GM18867 (cell line): ENCODE measurements at regions not wholly inside any gene's neighbourhood (a gene's known extent, or its start where the extent isn't known, plus 50 kb on each side); places are given as distances from the start of the nearest gene placed in this dataset.
"Not testable (repeated sequence)": the region's sequence is repeated elsewhere in the genome, so short reads cannot be mapped to it uniquely, and the experiment has no call there.

Experiments used
- ATAC-seq: cut with Tn5 transposase; IDR thresholded peaks from one replicate; pipeline ENCODE4 v1.9.1; 2021; ENCODE audit warnings: mild to moderate bottlenecking, moderate library complexity; ENCODE audit not compliant: unreplicated experiment

DNA sequence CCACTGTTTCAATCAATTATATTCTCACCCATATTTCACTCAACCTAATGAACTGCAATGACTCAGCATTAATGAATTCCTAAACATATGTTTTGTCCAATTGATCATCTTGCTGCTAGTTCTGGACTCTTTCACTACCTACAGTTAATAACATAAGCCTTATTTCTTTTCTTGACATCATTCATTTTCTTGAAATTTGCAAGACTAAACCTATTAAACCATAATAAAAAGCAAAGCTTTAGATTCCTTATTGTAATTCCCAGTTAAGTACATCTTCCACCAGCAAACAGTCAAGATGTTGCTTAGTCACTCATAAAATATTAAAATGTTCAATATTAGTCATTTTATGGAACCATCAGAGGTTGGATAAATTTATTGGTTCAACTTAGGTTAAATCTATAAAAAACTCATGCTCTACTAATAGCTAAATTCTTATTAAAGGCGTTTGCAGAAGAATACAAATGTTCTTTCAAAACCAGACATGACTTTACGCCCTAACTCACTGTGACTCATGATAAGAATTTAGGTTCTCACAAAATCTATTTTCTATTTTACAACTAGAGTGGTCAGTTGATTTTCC is 599.4 kb downstream of the RNF144A start:
- ATAC-seq: no peak

DNA sequence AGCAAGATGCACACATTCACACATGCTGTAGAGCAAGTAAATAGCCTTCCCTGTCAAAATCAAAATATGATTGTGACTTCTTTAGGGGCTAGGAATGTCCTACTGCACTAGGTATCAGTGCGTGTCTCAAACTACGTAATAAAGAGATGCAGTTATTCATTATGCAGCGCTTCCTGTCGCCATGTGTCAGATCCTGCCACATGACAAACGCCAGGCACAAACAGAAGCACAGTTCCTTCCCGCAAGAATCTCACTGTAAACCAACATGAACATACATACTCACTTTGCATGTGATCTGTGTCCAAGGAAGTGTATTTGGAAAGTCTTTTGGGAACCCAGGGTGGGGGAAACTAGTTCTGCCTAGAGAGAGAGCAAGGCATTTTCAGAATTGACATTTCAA is 599.9 kb downstream of the RNF144A start:
- ATAC-seq: no peak

DNA sequence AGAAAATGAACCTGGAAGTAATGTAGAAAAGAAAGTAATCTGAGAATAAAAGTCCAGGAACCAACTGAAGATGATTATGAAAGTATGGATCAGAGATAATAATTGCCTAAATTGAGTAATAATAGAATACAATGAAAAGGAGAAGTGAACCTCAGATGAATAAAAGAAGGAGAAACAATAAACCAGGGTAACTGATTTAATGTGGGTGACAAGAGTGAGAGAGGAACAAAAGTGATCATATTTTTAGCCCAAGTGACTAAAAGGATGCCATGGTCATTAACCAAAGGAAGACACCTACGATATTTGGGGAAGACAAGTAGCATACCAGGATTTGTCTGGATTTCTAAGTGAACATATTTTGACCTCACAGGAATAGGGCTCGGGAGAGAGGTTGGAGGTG is 600.6 kb downstream of the RNF144A start:
- no peak for ATAC-seq

DNA sequence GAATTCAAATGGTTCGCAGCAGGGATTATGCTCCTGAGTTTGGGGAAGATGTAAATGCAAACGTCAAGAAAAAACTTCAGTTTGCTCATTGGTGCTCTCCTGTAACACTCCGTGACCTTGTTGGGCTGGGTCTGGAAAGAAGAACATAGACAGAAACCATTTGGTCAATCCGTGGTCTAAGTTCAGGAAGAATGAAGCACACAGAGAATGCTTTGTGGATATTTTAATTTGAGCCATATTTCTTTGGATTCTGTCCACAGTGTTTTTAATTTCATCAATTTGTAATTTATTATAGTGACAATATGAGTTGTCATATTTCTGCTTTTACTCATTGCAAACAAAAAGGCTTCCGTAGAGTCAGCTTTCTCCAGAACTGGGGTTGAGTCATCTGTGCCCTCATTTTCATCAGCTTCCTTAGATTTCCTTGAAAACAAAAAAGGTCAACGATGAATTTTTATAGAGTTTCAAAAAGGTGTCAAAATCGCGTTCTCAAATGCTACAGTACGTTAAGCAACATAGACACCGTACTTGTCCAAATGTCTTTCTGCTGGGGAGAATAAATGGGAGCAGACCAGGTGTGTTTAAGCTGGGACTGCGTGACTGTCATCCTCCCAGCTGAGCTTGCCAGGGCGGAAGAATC is 606.4 kb downstream of the RNF144A start:
- ATAC-seq: no peak

DNA sequence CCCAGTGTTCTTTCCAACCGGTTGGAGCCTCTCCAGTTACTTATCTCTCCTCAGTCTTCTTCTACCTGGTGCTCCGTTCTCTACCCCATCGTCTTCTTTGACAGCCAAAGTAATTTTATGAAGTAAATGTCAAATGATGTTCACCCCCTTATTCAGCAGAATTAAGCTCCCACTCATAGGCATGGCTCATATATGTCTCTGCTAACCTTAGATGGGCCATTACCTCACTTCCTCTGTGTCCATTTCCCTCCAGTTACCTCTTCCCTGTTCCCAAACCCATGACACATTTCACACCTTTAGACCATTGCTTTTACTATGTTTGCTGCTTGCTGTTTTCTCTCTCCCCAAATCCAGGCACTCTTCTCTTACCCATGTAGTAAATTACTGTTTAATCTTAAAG is 607.0 kb downstream of the RNF144A start:
- no peak for ATAC-seq

DNA sequence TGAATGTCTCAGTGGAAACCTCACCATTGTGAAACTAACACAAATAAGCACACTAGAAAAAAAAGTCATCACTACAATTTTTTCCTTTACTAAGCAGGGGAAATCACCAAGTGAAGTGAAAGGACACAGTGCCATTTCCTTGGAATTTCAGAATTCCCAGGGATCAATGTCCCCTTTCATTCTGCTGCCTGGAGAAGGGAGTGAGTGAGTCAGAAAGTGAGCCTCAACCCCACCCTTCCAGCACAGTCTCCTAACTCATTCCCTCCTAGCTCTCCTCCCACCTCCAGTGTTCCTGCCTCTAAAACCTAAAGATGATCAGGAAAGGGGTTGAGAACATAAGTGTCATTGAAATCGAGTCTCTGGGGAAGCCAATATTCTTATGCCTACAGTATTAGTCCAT is 608.5 kb downstream of the RNF144A start:
- ATAC-seq: no peak

DNA sequence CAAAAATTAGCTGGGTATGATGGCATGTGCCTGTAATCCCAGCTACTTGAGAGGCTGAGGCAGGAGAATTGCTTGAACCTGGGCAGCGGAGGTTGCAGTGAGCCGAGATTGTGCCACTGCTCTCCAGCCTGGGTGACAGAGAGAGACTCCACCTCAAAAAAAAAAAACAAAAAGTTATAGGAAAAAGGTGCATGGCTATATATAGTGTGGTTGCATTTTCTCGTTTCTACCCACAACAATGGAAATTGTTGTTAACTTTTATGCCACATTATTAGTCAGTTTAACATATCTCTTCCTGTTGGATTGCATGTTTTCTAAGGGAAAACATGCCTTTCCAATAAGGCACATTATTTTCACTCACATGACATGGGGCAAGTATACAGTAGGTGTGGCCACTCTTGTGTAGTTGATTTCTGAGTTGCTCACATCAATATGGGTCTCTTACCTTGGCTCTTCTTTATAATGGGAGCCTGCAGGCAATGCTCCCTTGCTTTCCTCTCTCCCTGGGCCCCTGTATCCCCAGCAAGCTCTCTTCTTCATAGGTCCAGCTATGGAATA is 610.0 kb downstream of the RNF144A start:
- ATAC-seq: no peak

DNA sequence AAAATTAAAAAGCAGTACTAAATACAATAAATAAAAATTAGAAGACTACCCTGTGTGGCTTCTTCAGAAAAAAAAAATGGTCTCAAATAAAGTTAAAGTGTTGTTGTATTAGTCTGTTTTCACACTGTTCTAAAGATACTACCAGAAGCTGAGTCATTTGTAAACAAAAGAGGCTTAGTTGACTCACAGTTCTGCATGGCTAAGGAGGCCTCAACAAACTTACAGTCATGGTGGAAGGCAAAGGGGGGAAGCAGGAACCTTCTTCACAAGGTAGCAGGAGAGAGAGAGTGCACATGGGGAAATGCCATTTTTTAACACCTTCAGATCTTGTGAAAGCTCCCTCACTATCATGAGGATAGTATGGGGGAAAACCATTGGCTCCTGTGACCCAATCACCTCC is 612.8 kb downstream of the RNF144A start:
- ATAC-seq: no peak

DNA sequence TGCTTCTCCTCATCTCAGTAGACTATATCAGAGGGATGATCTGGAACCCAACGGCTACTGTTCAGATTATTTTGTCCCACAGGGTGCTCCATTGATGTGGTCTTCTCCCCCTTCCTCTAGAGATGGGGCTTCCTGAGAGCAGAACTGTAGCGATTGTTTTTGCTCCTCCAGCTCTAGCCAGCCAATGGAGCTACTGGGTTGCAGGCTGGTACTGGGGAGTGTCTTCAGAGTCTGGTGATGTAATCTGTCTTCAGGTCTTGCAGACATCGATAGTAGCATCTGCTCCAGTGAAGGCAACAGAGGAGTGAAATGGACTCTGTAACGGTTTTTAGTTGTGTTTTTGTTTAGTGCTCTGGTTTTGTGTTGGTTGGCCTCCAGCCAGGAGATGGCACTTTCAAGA is 621.9 kb downstream of the RNF144A start:
- ATAC-seq: no peak

DNA sequence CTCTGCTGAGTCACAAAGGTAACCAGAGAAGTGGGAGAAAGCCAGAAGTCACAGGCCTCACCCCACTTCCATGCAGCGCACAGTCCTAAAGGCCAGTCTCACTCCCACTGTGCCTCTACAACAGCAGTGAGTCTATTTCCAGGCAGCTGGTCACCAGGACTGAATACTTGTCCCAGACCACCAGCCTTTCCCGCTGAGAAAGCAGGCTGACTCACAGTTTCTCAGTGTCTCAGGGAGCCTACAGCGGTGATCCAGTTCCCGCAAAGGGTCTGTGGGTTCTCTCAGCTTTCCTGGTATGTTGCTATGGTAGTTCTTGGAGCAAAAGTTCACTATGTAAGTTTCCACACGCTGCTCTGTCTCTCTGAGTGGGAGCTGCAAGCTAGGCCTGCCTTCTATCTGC is 622.5 kb downstream of the RNF144A start:
- ATAC-seq: no peak

DNA sequence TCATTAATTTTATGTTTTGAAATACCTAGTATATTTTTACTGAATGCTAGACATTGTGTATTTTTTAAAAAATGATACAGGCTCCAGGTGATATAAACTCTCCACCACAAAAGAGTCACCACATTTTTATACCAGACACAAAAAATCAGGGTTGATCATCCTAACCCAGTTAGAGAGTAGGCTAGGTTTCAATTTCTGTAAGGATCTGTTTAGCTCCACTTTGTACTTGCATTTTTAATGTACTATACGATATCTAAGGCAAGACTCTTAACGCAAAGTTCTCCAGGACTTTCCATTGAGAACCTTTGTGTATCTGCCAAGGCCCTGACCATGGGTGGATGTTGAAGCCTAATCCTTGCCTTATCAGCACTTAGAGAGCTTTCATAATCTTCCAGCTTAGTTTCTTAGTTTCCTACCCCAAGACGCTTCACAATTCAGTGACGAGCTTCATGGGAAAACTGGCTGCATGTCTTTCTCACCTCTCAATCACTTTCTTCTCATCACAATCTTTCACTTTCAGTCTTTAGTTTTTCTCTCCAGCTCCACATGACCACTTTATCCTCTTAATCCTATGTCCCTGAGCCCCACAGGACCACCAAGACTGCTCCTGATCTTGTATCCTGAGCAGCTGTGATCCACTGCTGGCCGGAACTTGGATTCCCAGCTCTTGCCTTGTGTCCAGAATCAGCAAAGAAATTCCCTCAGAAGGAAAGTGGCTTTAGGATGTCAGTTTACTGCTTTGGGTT is 635.8 kb downstream of the RNF144A start:
- ATAC-seq: no peak

DNA sequence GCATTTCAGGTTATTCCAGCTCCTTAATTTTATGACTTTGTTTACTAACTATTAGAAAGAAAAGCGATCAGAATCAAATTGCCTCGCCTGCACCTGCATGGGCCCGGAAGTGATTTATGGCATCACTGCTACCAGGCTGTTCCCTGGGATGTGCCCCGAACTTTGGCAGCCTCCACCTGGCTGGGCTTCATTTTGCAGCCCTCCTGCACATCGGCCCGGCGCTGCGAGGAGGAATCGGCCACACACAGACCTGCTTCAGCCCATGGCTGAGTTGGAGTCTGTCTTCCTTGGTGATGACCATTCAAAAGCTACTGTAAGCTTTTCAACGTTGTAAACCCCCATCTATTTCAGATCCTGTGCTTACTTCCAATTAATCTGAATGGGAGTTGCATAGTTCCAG is 638.0 kb downstream of the RNF144A start:
- no peak for ATAC-seq

DNA sequence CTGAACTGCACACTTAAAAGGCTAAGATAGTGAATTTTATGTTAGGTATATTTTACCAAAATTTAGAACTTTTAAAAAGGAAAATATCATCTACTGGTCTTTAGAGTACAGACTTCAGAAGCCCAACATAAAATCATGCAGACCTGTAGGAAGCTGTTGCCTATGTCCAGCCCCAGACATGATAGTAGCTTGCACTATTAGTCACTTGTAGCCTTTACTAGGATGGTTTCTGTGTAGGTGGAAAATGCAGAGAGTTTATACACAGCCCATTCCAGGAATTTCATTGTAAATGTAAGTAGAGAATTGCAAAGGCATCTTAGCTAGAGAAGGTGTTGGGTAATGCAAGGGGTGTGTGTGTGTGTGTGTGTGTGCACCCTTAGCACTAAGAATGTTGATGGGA is 640.2 kb downstream of the RNF144A start:
- no peak for ATAC-seq

DNA sequence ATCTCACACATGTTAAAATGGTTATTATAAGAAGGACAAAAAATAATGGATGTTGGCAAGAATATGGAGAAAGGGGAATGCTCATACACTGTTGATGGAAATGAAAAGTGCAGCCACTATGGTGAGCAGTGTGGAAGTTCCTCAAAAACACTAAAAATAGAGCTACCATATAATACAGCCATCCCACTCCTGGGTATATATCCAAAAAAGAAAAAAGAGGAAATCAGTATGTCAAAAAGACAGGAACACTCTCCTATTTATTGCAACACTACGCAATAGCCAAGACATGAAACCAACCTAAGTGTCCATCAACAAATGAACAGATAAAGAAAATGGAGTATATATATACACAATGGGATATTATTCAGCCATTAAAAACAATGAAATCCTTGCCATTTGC is 642.6 kb downstream of the RNF144A start:
- ATAC-seq: no peak

DNA sequence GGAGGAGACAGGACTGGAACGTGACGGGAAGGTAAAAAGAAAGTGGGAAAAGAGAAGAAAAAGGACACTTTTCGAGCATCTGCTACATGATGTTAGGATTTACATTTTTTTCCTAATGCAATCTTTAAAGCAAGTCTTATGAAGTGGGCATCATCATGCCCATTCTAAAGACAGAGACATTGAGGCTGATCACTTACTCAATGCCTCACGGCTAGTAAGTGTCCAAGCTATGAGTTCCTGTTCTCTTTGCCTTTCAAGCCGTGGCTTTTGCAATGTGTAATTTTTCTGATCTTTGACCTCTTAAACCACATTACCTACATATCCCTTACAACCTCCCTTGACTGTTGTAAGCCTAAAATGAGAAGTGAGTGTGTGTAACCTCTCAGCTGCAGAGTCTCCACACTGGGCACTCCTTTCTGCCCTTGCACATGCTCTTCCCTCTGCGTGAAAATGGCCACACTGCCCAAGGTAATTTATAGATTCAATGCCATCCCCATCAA is 649.2 kb downstream of the RNF144A start:
- no peak for ATAC-seq

DNA sequence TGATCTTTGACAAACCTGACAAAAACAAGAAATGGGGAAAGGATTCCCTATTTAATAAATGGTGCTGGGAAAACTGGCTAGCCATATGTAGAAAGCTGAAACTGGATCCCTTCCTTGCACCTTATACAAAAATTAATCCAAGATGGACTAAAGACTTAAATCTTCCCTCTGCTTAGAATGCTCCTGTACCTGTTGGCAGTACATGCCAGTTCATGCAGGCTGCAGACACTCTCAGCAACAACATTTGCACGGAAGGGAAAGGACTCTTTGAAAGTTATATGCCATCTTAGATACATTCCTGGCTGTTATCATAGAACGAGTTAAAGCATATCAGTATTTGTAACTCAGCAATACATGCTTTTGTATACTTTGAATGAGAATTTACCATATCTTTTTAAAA is 649.9 kb downstream of the RNF144A start:
- ATAC-seq: not testable (repeated sequence)

DNA sequence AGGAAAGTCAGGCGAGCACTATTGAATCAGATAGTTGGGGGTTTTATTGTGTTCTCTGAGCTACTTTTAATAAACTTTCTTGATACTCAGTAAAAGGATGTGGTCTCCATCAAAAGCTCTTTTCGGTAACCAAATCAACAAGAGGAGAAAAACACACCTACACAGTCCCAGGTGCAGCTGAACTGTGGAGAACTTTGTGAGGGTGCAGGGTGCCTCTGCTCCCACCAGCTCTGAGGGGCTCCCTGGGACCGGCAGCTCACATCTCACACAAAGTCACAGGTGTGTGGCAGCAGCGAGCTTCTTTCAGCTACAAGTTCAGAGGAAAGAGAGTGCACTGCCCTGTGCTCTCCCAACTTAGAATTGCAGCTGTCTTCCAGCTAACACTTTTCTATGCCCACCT is 650.4 kb downstream of the RNF144A start:
- peak; percentile 48 for ATAC-seq

DNA sequence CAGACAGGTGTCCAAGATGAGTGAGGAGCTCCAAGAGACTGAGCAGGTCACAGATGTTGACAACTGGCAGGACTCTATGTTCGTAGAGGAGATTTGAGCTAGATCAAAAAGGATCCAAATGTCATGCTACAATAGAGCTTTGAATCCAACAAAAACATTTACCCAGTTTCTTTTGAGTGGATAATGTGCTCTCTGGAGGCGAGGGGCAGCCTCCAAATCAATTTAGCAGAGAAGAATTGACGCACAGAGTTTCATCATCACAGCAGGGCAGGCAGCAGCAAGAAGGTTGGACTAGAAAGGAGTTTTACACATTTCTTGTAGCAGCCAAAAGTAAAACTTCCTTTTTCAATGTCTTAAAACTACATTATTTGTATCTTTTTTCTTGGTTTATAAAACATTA is 653.0 kb downstream of the RNF144A start:
- no peak for ATAC-seq

DNA sequence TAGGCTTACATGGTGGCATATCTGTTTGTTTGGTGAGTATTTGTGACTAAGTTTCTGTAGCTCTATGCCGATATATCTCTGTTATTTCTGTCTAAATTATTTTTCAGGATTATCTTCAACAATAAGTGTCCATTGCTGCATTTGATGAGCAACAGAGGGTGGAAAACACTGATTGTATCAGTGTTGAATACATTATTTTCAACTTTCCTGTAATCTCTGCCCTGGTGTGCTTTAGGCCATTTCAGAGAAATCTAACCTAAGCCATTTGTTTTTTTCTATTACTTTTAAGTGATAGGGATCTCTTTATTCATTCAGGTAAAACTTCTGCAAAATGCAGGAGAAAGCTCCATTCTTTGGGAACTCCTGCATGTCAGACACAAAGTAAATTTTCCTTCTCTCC is 654.5 kb downstream of the RNF144A start:
- no peak for ATAC-seq

DNA sequence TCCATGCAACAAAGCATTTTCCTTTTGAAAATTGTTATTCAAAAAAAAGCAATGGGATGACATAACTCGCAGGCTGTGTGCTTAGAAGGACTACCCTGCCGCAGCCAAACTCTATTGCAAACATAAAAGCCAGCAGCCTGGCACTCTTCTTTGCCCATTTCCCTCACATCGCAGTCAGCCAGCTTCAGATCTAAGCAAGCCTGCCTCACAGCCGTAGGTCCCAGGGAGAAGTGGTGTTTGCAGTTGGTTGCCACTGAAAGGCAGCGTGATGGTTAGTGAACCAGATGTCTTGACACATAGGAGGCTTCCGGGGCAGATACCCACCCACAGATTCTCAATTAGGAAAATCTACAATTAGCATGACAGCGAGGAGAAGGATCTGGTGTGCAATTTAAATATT is 655.2 kb downstream of the RNF144A start:
- no peak for ATAC-seq

DNA sequence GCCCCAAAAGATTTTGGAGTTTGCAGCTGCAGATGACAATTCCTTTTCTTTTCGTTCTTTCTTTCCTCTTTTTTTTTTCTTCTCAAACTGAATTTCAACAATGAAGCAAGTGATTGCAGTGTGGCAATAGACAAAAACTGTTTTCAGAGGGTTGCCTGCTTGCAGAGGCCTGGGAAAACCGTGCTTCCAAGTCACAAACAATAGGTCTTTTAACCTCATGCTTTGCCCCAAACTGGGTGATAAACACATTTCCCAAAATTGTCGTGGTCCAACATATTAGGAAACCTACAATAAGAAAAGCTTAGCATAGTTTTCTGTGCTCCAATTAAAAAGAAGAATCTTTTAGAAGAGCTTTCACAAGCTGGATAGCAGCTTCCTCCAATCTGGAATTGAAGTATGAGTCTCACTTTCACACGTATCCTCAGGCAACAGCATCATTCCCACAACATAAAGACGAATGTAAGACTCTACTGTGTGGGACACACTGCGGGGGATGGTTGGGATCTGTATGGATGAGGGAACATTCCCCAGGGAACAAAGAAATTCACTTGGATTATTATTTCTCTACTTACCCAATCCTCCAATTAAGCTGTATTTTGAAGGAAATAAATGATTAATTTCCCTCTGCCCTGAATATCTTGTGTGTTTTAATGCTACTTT is 656.1 kb downstream of the RNF144A start:
- ATAC-seq: no peak
